VCaP (cell line): ENCODE measurements at regions not wholly inside any gene's neighbourhood (a gene's known extent, or its start where the extent isn't known, plus 50 kb on each side); places are given as distances from the start of the nearest gene placed in this dataset.

Experiments
- H3K27ac ChIP-seq: fragments of 450-650 bp; 2 replicates; pipeline ENCODE4 v1.5.1; 2017
- TF ChIP-seq, protein P1 (sequence below): fragments of 450-650 bp; conservative IDR thresholded peaks from 2 replicates; pipeline ENCODE4 v1.5.1; 2017; ENCODE audit warnings: mild to moderate bottlenecking, moderate library complexity

DNA sequence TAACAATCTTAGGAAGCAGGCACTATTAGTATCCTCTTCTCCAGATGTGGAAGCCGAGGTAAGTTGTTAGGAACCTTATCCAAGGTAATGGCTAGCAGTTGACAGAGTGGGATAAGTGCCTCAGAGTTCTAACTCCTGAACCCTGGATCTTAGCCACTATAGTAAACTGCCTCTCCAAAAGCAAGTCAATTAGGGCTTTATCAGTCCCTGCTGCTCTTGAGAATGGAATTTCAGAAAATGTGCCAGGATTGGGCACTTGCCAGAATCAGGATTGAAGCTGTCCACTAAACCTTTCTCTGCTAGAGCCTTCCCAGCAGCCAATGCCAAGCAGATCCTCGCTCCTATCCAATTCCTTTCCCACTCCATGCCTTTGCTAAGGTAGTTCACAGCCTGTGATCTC is 777.5 kb upstream of the POM121L12 start:
- TF ChIP-seq, protein P1, sequence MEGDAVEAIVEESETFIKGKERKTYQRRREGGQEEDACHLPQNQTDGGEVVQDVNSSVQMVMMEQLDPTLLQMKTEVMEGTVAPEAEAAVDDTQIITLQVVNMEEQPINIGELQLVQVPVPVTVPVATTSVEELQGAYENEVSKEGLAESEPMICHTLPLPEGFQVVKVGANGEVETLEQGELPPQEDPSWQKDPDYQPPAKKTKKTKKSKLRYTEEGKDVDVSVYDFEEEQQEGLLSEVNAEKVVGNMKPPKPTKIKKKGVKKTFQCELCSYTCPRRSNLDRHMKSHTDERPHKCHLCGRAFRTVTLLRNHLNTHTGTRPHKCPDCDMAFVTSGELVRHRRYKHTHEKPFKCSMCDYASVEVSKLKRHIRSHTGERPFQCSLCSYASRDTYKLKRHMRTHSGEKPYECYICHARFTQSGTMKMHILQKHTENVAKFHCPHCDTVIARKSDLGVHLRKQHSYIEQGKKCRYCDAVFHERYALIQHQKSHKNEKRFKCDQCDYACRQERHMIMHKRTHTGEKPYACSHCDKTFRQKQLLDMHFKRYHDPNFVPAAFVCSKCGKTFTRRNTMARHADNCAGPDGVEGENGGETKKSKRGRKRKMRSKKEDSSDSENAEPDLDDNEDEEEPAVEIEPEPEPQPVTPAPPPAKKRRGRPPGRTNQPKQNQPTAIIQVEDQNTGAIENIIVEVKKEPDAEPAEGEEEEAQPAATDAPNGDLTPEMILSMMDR = no peak
- H3K27ac ChIP-seq = no peak overlapping the region

DNA sequence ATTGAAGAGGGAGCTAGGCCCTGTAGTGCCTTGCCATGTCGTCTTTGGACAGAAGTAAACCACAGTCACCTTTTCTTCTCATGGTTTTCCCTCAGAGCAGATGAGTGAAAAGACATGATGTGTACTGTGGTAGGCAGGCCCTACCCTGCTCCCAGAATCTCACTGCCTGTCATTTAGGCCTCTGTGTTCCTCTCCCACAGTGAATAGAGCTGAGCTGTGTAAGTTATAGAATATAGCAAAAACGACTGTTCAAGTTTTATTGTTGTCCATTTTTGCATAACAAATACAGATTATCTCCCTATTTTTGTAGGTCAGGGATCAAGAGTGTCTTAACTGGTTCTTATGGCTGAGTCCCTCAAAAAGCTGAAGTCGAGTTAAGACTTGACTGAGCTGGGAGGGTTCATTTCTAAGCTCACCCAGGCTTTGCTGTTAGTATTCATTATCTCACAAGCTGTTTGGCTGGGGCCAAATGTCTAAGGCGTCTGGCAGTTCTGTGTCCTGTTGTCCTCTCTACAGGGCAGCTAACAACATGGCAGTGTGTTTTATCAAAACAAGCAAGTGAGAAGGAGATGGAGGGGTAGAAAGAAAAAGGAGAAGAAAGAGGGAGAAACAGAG is 780.9 kb upstream of the POM121L12 start:
- no peak overlapping the region for H3K27ac ChIP-seq

GRCh38 chr7:52253953-52254352 is 781.5 kb upstream of the POM121L12 start:
- H3K27ac ChIP-seq = no peak overlapping the region
- TF ChIP-seq, protein P1 = no peak

More for the DNA sequence above, 780.9 kb upstream of the POM121L12 start:
- TF ChIP-seq, protein P1 = no peak

DNA sequence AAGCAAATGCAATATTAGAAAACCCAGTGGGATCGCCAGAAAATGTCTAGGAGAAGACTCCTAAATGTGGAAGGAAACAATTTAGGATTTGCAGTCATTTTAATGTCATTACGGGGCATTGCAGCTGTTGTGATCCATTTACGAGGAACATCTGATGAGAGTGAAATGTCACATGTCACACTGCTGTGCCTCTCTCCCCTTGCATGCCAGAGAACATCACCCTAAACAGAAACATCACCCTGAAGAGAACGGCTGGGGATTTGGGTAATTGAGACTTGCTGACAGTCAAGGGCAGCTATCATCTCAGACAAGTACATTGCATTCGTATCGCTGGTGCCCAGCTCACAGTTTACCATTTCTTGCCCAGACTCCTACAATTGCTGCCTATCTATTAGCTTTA is 785.7 kb upstream of the POM121L12 start:
- TF ChIP-seq, protein P1 = no peak
- no peak overlapping the region for H3K27ac ChIP-seq

- H3K27ac ChIP-seq = no peak overlapping the region
- TF ChIP-seq, protein P1 = no peak
Measured at GRCh38 chr7:52247518-52247917, 787.9 kb upstream of the POM121L12 start.

DNA sequence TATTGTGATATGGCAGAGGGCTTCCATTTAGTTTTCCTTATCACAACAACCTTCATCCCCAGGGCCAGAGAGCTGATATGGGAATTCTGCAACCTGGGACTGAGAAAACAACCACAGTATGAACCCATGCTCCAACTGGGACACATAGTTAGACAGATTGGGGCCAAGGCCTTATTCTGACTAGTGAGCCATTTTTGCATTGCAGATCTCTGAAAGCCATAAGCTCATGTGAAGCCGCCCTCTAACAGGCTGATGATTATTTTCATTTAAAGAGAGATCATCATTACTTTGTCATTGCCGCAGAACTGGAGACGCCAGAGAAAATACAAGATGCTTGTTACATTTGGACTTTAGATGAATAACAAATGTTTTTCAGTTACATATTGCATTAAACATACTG is 791.7 kb upstream of the POM121L12 start:
- H3K27ac ChIP-seq = no peak overlapping the region
- TF ChIP-seq, protein P1 = no peak

GRCh38 chr7:52233248-52233647 is 802.2 kb upstream of the POM121L12 start:
- TF ChIP-seq, protein P1 = no peak
- H3K27ac ChIP-seq = no peak overlapping the region
